Activated naive CD4-positive, alpha-beta T cell treated with anti-CD3 and anti-CD28 coated beads, Interleukin-2, amount 50 U/mL, for 24 hours (primary cell): ENCODE measurements at regions not wholly inside any gene's neighbourhood (a gene's known extent, or its start where the extent isn't known, plus 50 kb on each side); places are given as distances from the start of the nearest gene placed in this dataset.

Experiments used
- H3K27ac Mint-ChIP-seq: one replicate; pipeline ENCODE4 v1.8.0; 2021; ENCODE audit warnings: mild to moderate bottlenecking, mixed read lengths
- H3K27me3 Mint-ChIP-seq: one replicate; pipeline ENCODE4 v1.8.0; 2021; ENCODE audit warnings: mixed read lengths
- H3K36me3 Mint-ChIP-seq: one replicate; pipeline ENCODE4 v1.8.0; 2021; ENCODE audit warnings: mixed read lengths
- H3K4me1 Mint-ChIP-seq: one replicate; pipeline ENCODE4 v1.8.0; 2021; ENCODE audit warnings: mixed read lengths
- H3K4me3 Mint-ChIP-seq: one replicate; pipeline ENCODE4 v1.8.0; 2021; ENCODE audit warnings: mild to moderate bottlenecking, mixed read lengths
- H3K9me3 Mint-ChIP-seq: one replicate; pipeline ENCODE4 v1.8.0; 2021; ENCODE audit warnings: mixed read lengths

GRCh38 chr13:50697746-50698539 lies 145.5 kb downstream of the DLEU7 start:
- no peak overlapping the region for H3K27ac Mint-ChIP-seq
- no peaks in the 10 kb centered on the region for H3K9me3 Mint-ChIP-seq
- H3K4me3 Mint-ChIP-seq: no peak overlapping the region

GRCh38 chr13:50699874-50700663 lies 143.4 kb downstream of the DLEU7 start:
- H3K9me3 Mint-ChIP-seq: no peaks in the 10 kb centered on the region
- H3K36me3 Mint-ChIP-seq: no peaks in the 10 kb centered on the region
- H3K4me1 Mint-ChIP-seq: peaks cover 5% of the 10 kb centered on the region
- H3K27me3 Mint-ChIP-seq: peaks cover 4% of the 10 kb centered on the region
- no peak overlapping the region for H3K4me3 Mint-ChIP-seq
- H3K27ac Mint-ChIP-seq: no peak overlapping the region

More at GRCh38 chr13:50697746-50698539, 145.5 kb downstream of the DLEU7 start:
- Mint-ChIP-seq H3K27me3 (peaks cover 4% of the 10 kb centered on the region), H3K4me1 (peaks cover 5% of the 10 kb centered on the region), H3K36me3 (no peaks in the 10 kb centered on the region)

- Mint-ChIP-seq H3K36me3 (no peaks in the 10 kb centered on the region), H3K27ac (no peak overlapping the region), H3K27me3 (peaks cover 2% of the 10 kb centered on the region), H3K4me3 (no peak overlapping the region), H3K4me1 (peaks cover 5% of the 10 kb centered on the region), H3K9me3 (no peaks in the 10 kb centered on the region)
These were observed 142.7 kb downstream of the DLEU7 start for GRCh38 chr13:50700664-50701305.

GRCh38 chr13:50701469-50701868 lies 142.0 kb downstream of the DLEU7 start:
- Mint-ChIP-seq H3K4me3 (no peak overlapping the region), H3K4me1 (peaks cover 5% of the 10 kb centered on the region), H3K27me3 (peaks cover 2% of the 10 kb centered on the region), H3K36me3 (no peaks in the 10 kb centered on the region), H3K9me3 (no peaks in the 10 kb centered on the region), H3K27ac (no peak overlapping the region)

GRCh38 chr13:50706505-50706904 lies 137.0 kb downstream of the DLEU7 start:
- Mint-ChIP-seq H3K36me3 (no peaks in the 10 kb centered on the region), H3K4me3 (no peak overlapping the region), H3K27ac (no peak overlapping the region), H3K27me3 (no peaks in the 10 kb centered on the region), H3K9me3 (no peaks in the 10 kb centered on the region), H3K4me1 (no peaks in the 10 kb centered on the region)

GRCh38 chr13:50707628-50708027 lies 135.9 kb downstream of the DLEU7 start:
- Mint-ChIP-seq H3K9me3 (no peaks in the 10 kb centered on the region), H3K4me1 (no peaks in the 10 kb centered on the region), H3K4me3 (no peak overlapping the region), H3K27ac (no peak overlapping the region), H3K36me3 (no peaks in the 10 kb centered on the region), H3K27me3 (no peaks in the 10 kb centered on the region)

- no peaks in the 10 kb centered on the region for H3K36me3 Mint-ChIP-seq
- no peaks in the 10 kb centered on the region for H3K9me3 Mint-ChIP-seq
- no peak overlapping the region for H3K27ac Mint-ChIP-seq
- no peaks in the 10 kb centered on the region for H3K27me3 Mint-ChIP-seq
- H3K4me1 Mint-ChIP-seq: peaks cover 4% of the 10 kb centered on the region
- H3K4me3 Mint-ChIP-seq: no peak overlapping the region
These were observed 135.0 kb downstream of the DLEU7 start for GRCh38 chr13:50708461-50708860.

GRCh38 chr13:50709058-50709457 lies 134.4 kb downstream of the DLEU7 start:
- peaks cover 10% of the 10 kb centered on the region for H3K4me1 Mint-ChIP-seq
- no peaks in the 10 kb centered on the region for H3K27me3 Mint-ChIP-seq
- H3K36me3 Mint-ChIP-seq: no peaks in the 10 kb centered on the region
- no peak overlapping the region for H3K4me3 Mint-ChIP-seq
- H3K9me3 Mint-ChIP-seq: no peaks in the 10 kb centered on the region
- no peak overlapping the region for H3K27ac Mint-ChIP-seq

GRCh38 chr13:50711131-50711815 lies 132.2 kb downstream of the DLEU7 start:
- Mint-ChIP-seq H3K9me3 (no peaks in the 10 kb centered on the region), H3K27ac (no peak overlapping the region), H3K4me3 (no peak overlapping the region), H3K36me3 (no peaks in the 10 kb centered on the region), H3K27me3 (no peaks in the 10 kb centered on the region), H3K4me1 (peaks cover 19% of the 10 kb centered on the region)

GRCh38 chr13:50711996-50712395 lies 131.5 kb downstream of the DLEU7 start:
- Mint-ChIP-seq H3K27ac (no peak overlapping the region), H3K36me3 (no peaks in the 10 kb centered on the region), H3K4me1 (peaks cover 19% of the 10 kb centered on the region), H3K27me3 (no peaks in the 10 kb centered on the region), H3K4me3 (no peak overlapping the region), H3K9me3 (no peaks in the 10 kb centered on the region)

GRCh38 chr13:50712456-50712855 lies 131.0 kb downstream of the DLEU7 start:
- H3K4me3 Mint-ChIP-seq: no peak overlapping the region
- H3K27me3 Mint-ChIP-seq: peaks cover 2% of the 10 kb centered on the region
- H3K4me1 Mint-ChIP-seq: peaks cover 19% of the 10 kb centered on the region
- no peaks in the 10 kb centered on the region for H3K9me3 Mint-ChIP-seq
- H3K27ac Mint-ChIP-seq: no peak overlapping the region
- no peaks in the 10 kb centered on the region for H3K36me3 Mint-ChIP-seq

GRCh38 chr13:50712881-50713280 lies 130.6 kb downstream of the DLEU7 start:
- no peaks in the 10 kb centered on the region for H3K9me3 Mint-ChIP-seq
- no peaks in the 10 kb centered on the region for H3K36me3 Mint-ChIP-seq
- no peak overlapping the region for H3K4me3 Mint-ChIP-seq
- peaks cover 19% of the 10 kb centered on the region for H3K4me1 Mint-ChIP-seq
- peaks cover 2% of the 10 kb centered on the region for H3K27me3 Mint-ChIP-seq
- H3K27ac Mint-ChIP-seq: no peak overlapping the region

GRCh38 chr13:50713523-50714248 lies 129.8 kb downstream of the DLEU7 start:
- H3K27me3 Mint-ChIP-seq: peaks cover 2% of the 10 kb centered on the region
- no peaks in the 10 kb centered on the region for H3K9me3 Mint-ChIP-seq
- H3K36me3 Mint-ChIP-seq: no peaks in the 10 kb centered on the region
- H3K4me3 Mint-ChIP-seq: peak overlapping the region; percentile 73
- no peak overlapping the region for H3K27ac Mint-ChIP-seq
- peaks cover 19% of the 10 kb centered on the region for H3K4me1 Mint-ChIP-seq

GRCh38 chr13:50714891-50715290 lies 128.6 kb downstream of the DLEU7 start:
- peaks cover 2% of the 10 kb centered on the region for H3K27me3 Mint-ChIP-seq
- peaks cover 19% of the 10 kb centered on the region for H3K4me1 Mint-ChIP-seq
- H3K27ac Mint-ChIP-seq: no peak overlapping the region
- H3K4me3 Mint-ChIP-seq: no peak overlapping the region
- no peaks in the 10 kb centered on the region for H3K36me3 Mint-ChIP-seq
- no peaks in the 10 kb centered on the region for H3K9me3 Mint-ChIP-seq
